ENCODE measurements at regions not wholly inside any gene's neighbourhood (a gene's known extent, or its start where the extent isn't known, plus 50 kb on each side); places are given as distances from the start of the nearest gene placed in this dataset.

- peak; percentile 81 for DNase-seq
These were observed 147.1 kb downstream of the CHST1 start for GRCh38 chr11:45518141-45518832.

- DNase-seq: no peak
These were observed 148.2 kb downstream of the CHST1 start for GRCh38 chr11:45517171-45517770.

GRCh38 chr11:45513821-45514340 is 151.5 kb downstream of the CHST1 start:
- DNase-seq: no peak

- DNase-seq: no peak
These were observed 152.8 kb downstream of the CHST1 start for GRCh38 chr11:45512471-45513148.

- DNase-seq: peak; percentile 70
These were observed 153.9 kb downstream of the CHST1 start for GRCh38 chr11:45511566-45511965.

DNA sequence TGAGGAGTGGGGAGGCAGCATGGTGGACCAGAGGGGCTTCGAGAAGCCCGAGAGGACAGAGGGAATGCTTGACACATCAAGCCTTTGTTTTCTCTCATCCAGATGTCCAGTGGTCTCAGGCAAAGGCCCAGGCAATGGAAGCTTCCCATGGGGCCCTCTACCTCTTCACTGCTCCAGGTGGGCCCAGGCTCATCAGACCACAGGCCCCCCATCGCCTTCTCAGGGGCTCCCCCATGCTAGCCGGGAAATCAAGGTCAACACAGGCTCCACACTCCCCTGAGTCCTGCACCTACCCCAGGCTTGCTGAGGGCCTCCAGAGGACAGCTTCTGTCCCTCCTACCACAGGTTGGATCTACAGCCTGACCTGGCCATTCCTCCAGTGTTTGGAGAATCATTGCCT is 157.5 kb downstream of the CHST1 start:
- DNase-seq: no peak

GRCh38 chr11:45503311-45503710 is 162.1 kb downstream of the CHST1 start:
- DNase-seq: no peak

DNA sequence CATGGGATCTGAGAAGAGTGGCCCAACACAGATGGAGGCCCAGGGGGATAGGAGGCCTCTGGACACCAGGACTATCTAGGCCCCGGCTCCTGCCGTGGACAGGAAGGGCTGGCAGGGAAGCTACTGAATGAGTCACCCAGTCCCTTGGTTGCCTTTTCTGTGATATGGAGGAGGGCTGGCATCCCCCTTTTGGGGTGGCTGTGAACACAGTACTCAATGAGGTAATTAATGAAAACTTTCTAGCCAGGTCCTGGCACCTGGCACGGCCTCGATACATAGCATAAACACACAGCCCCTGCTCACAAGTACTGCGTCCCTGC is 163.2 kb downstream of the CHST1 start:
- DNase-seq: no peak

GRCh38 chr11:45501392-45502225 is 163.8 kb downstream of the CHST1 start:
- DNase-seq: peak; percentile 86

GRCh38 chr11:45500451-45500850 is 165.0 kb downstream of the CHST1 start:
- peak; percentile 76 for DNase-seq

GRCh38 chr11:45494738-45495137 is 170.7 kb downstream of the CHST1 start:
- no peak for DNase-seq

DNA sequence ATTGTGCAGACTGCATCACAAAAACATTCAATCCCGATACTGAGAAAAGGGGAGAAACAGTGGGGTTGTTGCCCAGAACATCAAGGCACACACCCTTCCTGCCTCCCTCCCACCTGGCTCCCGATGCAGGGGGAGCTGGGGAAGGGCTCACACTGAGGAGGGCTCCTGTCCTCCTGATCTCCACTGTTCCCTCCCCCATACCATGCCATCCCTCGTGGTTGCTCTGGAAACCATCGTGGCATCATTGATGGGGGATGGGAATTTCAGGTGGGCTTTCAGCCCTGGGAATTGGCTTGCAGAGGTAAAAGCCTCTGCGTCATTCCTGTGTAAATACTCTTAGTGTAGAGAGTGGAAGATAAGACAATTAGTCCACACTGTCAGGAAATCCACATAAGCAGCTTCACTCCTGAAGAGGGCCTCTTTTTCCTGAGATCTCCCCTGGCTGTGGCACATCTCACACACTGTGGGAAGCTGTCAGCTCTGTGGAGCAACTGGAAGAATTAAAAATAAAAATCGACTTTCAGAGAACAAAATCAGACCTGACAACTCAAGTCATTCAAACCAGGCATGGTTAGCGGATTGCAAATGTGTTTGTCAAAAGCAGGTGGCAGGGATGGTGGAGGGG is 176.0 kb downstream of the CHST1 start:
- DNase-seq: no peak

DNA sequence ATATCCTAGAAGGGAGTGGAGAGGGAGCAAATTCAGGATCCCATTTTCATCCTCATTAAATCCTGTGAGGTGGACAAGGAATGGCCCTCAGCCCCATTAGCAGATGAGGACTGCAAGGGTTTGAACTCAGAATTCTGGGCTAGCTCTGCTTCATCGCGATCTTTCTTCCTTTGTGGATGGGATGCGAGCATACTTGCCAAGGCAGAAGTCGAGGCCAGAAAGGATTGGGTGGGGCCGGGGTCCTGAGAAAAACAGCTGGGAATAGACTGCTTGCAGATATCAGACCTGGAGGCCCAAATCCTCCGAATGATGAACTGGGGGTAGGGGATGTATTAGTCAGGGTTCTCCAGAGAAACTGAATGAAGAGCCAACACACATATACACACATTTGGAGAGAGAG is 179.0 kb downstream of the CHST1 start:
- no peak for DNase-seq

- no peak for DNase-seq
These were observed 180.2 kb downstream of the CHST1 start for GRCh38 chr11:45485070-45485707.

GRCh38 chr11:45484326-45484883 is 181.0 kb downstream of the CHST1 start:
- no peak for DNase-seq

- DNase-seq: no peak
These were observed 182.0 kb downstream of the CHST1 start for GRCh38 chr11:45483416-45483815.

DNA sequence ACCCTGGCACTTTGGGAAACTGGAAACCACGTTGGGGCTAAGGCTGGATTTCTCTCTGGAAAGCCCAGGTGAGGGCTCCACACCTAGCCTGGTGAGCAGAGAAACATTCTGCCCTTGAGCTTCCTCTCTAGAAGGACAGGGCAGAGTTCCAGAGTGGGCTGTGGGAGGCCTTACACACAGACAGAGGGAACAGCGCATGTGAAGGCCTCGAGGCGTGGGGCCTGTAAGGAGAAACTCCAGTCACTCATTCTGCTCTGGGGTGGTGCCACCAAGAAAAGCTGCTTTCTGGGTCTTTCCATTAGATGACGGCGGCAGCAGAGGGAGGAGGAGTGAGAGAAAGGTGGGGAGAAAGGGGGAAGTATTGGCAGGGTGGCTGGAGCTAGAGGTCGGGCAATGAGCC is 183.1 kb downstream of the CHST1 start:
- no peak for DNase-seq

DNA sequence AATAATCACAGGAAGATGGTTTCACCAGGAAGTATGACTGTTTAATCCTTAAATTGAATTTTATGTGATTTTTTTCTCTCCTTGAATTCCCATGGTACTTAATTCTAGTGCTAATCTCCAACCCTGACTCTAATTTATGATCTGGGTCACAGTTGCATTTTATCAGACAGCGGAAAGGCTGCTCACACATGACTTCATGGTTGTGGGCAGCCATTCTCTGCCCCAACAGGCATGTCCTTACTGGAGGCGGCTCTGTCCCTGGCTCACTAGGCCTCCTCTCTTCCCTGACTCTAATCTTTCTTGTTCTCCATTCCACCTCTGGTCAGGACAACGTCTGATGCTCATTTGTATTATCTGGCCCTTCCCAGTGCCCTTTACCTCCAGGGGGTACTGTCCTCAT is 184.4 kb downstream of the CHST1 start:
- no peak for DNase-seq

- no peak for DNase-seq
These were observed 187.8 kb downstream of the CHST1 start for GRCh38 chr11:45477588-45477987.

DNA sequence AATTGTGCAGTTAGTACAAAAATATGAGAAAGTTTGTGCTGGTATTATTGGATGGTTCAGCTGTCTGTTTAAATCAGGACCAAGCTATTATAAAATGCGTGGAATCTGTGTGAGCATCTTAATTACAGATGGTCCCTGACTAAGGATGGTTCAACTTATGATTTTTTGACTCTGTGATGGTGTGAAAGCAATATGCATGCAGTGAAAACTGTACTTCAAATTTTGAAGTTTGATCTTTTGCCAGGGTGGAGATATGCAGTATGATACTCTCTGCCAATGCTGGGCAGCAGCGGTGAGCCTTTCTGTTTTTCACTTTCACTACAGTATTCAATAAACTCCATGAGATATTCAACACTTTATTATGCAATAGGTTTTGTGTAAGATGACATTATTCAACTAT is 189.3 kb downstream of the CHST1 start:
- DNase-seq: no peak

GRCh38 chr11:45475173-45475572 is 189.0 kb upstream of the SYT13 start:
- no peak for DNase-seq

GRCh38 chr11:45473341-45473895 is 187.3 kb upstream of the SYT13 start:
- DNase-seq: no peak
